Nephron (organoid): ENCODE measurements at regions not wholly inside any gene's neighbourhood (a gene's known extent, or its start where the extent isn't known, plus 50 kb on each side); places are given as distances from the start of the nearest gene placed in this dataset.
A peak's percentile ranks its signal among the peaks of the same experiment; 100 is the strongest.

Experiments
- H3K27ac Mint-ChIP-seq, 3 experiments: 2 replicates each; pipeline ENCODE4 v1.8.0; 2020; ENCODE audit warnings: mixed read lengths in 3 of 3, mild to moderate bottlenecking in 2 of 3, moderate library complexity in 1 of 3
- H3K27me3 Mint-ChIP-seq: 2 replicates; pipeline ENCODE4 v1.8.0; 2021; ENCODE audit warnings: low read depth, mild to moderate bottlenecking, moderate library complexity, mixed read lengths
- H3K36me3 Mint-ChIP-seq: 2 replicates; pipeline ENCODE4 v1.8.0; 2020; ENCODE audit warnings: low read depth, mixed read lengths
- H3K4me1 Mint-ChIP-seq: 2 replicates; pipeline ENCODE4 v1.8.0; 2020; ENCODE audit warnings: mixed read lengths
- H3K4me3 Mint-ChIP-seq, 3 experiments: 2 replicates each; pipeline ENCODE4 v1.8.0; 2020; ENCODE audit warnings: mild to moderate bottlenecking in 3 of 3, mixed read lengths in 3 of 3, moderate library complexity in 2 of 3
- H3K9me3 Mint-ChIP-seq: 2 replicates; pipeline ENCODE4 v1.8.0; 2020; ENCODE audit warnings: mixed read lengths
- TF ChIP-seq, protein P1 (sequence below), 3 experiments: fragments of 200-600 bp; sonication (generic); IDR thresholded peaks; one replicate each; pipeline ENCODE4 v1.5.0; 2021; ENCODE audit warnings: antibody characterized with exemption in 3 of 3; ENCODE audit not compliant: unreplicated experiment in 3 of 3

DNA sequence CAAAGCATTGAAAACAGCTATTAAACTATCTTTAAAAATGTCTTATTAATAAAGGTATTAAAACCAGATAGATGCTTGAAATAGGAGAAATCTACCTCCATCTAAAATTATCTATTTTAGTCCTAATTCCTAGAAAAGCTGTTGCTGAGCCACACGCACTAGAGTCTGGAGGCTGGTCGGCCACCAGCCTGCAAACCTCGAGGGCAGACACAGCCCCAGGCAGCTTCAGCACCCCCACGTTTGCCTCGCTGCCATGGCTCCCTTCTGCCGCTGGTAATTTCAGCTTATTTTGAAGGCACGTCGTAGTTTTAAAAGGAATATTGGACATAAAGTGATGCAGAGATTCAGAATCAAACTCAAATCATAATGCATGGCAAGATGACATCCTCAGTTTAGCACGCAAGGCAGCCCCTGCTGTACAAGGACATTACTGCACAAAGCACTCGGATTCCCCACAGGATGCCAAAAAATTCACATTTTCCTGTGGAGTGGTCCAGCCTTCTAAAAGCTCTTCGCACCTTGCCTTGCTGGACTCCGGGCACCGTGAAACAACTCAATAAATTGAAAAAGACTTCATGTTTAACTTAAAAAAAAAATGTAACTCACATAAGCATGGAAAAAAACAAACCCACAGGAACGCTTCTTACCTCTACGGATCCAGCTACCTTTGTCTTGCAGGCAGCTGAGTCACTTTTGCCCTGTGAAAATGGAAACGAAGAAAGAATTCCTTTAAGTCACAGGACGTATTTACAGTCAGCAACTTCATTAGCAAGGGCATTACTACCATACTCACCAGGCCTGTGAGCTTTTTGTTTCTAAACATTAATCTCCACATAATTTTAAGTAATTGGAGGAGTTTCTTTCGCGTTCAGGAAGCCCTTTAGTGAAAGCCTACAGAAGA, 143.4 kb upstream of the RPS6KA2 start:
- peaks cover 27% of the 10 kb centered on the region for H3K27me3 Mint-ChIP-seq
- no peaks in the 10 kb centered on the region for H3K4me1 Mint-ChIP-seq
- no peak overlapping the region for H3K4me3 Mint-ChIP-seq

DNA sequence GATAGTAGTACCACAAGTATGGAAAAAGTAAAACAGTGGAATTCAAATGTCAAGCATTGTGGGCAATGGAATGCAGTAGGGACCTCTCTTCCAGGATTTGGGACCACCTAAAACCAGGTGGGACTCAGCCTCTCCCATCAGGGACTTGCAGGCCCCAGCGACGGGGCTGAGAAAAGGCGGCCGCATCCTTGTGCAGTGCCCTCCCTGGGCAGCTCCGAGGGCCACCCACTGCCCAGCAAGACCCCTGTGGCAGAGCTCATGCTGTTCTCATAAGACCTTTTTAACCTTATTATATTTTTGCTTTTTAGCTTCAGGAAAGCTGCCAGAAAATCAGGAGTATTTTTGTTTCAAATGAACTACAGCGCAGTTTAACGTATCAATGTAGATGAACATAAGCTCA, 142.6 kb upstream of the RPS6KA2 start:
- H3K4me3 Mint-ChIP-seq, result no peak overlapping the region
- peaks cover 23% of the 10 kb centered on the region for H3K27me3 Mint-ChIP-seq
- TF ChIP-seq, protein P1, sequence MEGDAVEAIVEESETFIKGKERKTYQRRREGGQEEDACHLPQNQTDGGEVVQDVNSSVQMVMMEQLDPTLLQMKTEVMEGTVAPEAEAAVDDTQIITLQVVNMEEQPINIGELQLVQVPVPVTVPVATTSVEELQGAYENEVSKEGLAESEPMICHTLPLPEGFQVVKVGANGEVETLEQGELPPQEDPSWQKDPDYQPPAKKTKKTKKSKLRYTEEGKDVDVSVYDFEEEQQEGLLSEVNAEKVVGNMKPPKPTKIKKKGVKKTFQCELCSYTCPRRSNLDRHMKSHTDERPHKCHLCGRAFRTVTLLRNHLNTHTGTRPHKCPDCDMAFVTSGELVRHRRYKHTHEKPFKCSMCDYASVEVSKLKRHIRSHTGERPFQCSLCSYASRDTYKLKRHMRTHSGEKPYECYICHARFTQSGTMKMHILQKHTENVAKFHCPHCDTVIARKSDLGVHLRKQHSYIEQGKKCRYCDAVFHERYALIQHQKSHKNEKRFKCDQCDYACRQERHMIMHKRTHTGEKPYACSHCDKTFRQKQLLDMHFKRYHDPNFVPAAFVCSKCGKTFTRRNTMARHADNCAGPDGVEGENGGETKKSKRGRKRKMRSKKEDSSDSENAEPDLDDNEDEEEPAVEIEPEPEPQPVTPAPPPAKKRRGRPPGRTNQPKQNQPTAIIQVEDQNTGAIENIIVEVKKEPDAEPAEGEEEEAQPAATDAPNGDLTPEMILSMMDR (IDR thresholded peaks at IDR 0.05; ENCODE audit: unreplicated experiment in 3 of 3), result no peak
- H3K4me1 Mint-ChIP-seq, result no peaks in the 10 kb centered on the region
- no peaks in the 10 kb centered on the region for H3K36me3 Mint-ChIP-seq
- H3K27ac Mint-ChIP-seq, result no peak overlapping the region
- no peaks in the 10 kb centered on the region for H3K9me3 Mint-ChIP-seq

More for the DNA sequence above, 143.4 kb upstream of the RPS6KA2 start:
- no peaks in the 10 kb centered on the region for H3K9me3 Mint-ChIP-seq
- TF ChIP-seq, protein P1 (IDR thresholded peaks at IDR 0.05; ENCODE audit: unreplicated experiment in 3 of 3), result peak; percentile 28 to 43 (median 42)
- H3K36me3 Mint-ChIP-seq, result no peaks in the 10 kb centered on the region
- H3K27ac Mint-ChIP-seq, result no peak overlapping the region

DNA sequence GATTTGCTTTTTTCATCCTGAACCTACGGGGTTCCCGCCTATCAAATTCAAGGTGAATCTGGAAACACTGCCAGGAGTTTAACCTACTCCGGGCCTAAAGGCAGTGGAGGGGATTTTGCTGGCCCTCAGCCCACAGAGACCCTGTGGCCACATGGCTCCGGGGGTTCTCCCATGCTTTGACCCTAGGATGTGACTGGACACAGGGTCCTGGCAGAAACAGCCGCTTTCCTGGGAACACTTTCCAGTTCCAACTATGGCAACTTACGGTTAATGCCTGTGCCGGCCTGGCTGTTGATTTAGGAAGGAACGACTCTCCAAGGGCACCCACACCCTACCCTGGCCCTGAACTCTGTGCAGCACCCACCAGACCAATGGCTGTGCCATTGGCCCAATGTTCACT, 141.7 kb upstream of the RPS6KA2 start:
- TF ChIP-seq, protein P1 (IDR thresholded peaks at IDR 0.05; ENCODE audit: unreplicated experiment in 3 of 3), result no peak
- H3K9me3 Mint-ChIP-seq, result no peaks in the 10 kb centered on the region
- no peak overlapping the region for H3K4me3 Mint-ChIP-seq
- H3K27ac Mint-ChIP-seq, result no peak overlapping the region
- peaks cover 25% of the 10 kb centered on the region for H3K27me3 Mint-ChIP-seq
- no peaks in the 10 kb centered on the region for H3K36me3 Mint-ChIP-seq
- H3K4me1 Mint-ChIP-seq, result no peaks in the 10 kb centered on the region

DNA sequence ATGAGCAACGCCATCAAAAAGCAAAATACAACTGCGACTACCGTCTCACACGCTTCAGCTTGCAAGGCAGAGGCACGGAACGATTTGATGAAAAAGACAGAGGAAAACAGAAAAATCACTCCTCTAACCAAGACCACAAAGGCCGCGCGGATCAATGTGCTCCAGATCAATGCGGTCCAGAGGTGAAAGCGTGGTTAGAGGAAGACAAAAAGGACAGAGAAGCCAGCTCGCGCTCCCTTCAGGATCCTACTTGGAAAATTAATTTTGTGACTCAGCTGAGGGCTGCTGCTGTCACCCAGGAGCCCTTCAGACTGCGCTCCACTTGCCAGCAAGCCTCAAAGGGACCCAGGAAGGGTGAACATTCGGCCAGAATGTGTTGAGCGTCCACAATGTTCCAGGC, 140.2 kb upstream of the RPS6KA2 start:
- Mint-ChIP-seq H3K4me3 (no peak overlapping the region), H3K36me3 (no peaks in the 10 kb centered on the region), H3K4me1 (no peaks in the 10 kb centered on the region), H3K27ac (no peak overlapping the region), H3K9me3 (no peaks in the 10 kb centered on the region), H3K27me3 (peaks cover 19% of the 10 kb centered on the region)
- TF ChIP-seq, protein P1 (IDR thresholded peaks at IDR 0.05; ENCODE audit: unreplicated experiment in 3 of 3), result no peak

DNA sequence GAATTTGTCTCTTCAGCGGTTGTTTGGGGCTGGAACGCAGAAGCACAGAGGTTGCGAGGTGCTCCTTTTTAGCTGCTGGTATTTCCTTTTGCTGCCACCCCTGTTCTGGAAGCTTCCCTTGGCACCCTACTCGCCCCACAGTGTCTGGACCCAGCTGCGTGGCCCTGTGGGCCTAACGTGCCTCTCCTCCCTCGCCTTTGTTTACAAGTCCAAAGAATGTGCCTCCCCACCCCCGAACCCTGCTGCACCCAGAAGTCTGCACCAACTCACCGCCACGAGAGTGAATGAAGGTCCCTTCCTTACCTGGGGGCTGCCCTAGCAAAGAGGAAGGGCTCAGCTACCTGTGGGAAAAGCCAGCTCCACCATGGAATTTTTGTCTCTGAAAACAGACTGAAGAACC, 139.7 kb upstream of the RPS6KA2 start:
- H3K4me1 Mint-ChIP-seq, result no peaks in the 10 kb centered on the region
- H3K9me3 Mint-ChIP-seq, result no peaks in the 10 kb centered on the region
- H3K27ac Mint-ChIP-seq, result no peak overlapping the region
- H3K27me3 Mint-ChIP-seq, result peaks cover 19% of the 10 kb centered on the region
- TF ChIP-seq, protein P1 (IDR thresholded peaks at IDR 0.05; ENCODE audit: unreplicated experiment in 3 of 3), result no peak
- H3K36me3 Mint-ChIP-seq, result no peaks in the 10 kb centered on the region
- H3K4me3 Mint-ChIP-seq, result no peak overlapping the region

DNA sequence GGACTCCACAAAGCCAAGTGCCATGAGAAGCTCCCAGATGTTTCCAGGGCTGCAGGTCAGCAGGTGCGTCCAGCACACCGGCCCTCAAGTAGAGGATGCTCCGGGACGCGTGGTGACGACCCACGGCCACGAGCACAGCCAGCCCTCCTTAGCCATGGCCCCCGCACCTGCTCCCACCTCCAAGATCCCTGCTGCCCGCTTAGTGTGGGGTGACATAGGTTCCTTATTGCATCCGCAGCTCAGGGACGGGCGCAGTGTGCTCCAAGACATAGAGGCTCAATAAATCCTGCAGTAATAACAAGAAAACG, 138.1 kb upstream of the RPS6KA2 start:
- H3K9me3 Mint-ChIP-seq, result no peaks in the 10 kb centered on the region
- H3K4me1 Mint-ChIP-seq, result no peaks in the 10 kb centered on the region
- no peak overlapping the region for H3K4me3 Mint-ChIP-seq
- no peak overlapping the region for H3K27ac Mint-ChIP-seq
- peaks cover 29% of the 10 kb centered on the region for H3K27me3 Mint-ChIP-seq
- TF ChIP-seq, protein P1 (IDR thresholded peaks at IDR 0.05; ENCODE audit: unreplicated experiment in 3 of 3), result no peak
- no peaks in the 10 kb centered on the region for H3K36me3 Mint-ChIP-seq
